ENCODE measurements at regions not wholly inside any gene's neighbourhood (a gene's known extent, or its start where the extent isn't known, plus 50 kb on each side); places are given as distances from the start of the nearest gene placed in this dataset.

GRCh38 chr12:75955251-75955650 is 76.3 kb downstream of the PHLDA1 start:
- no peak for TF ChIP-seq EZH2phosphoT487 (IDR thresholded peaks at IDR 0.05; ENCODE audit: insufficient read depth, low read depth)
- no peak for TF ChIP-seq EZH2 (IDR thresholded peaks at IDR 0.05; ENCODE audit: insufficient read depth, poor library complexity, severe bottlenecking)
